ENCODE measurements at regions not wholly inside any gene's neighbourhood (a gene's known extent, or its start where the extent isn't known, plus 50 kb on each side); places are given as distances from the start of the nearest gene placed in this dataset.

DNA sequence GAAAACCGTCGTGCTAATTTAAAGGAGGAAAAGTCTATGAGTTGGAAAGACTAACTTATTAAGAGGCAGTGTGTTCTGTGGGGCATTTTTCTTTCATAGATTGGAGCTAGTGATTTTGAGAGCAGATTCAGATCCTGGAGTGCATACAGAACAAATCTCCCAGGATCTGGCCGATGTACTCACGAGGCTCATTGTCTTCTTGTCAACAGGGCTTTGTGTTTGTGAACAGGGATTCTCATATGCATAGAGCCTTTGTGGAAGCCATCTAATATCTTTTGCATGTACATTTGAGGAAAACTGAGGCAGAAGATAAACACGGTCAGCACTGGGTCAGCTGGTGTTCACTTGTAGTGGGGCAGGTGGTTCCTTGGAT is 482.9 kb upstream of the TSHZ3 start:
- no peak for TF ChIP-seq EZH2phosphoT487 (IDR thresholded peaks at IDR 0.05; ENCODE audit: borderline replicate concordance, low read depth, low read length)
- TF ChIP-seq, protein P1, sequence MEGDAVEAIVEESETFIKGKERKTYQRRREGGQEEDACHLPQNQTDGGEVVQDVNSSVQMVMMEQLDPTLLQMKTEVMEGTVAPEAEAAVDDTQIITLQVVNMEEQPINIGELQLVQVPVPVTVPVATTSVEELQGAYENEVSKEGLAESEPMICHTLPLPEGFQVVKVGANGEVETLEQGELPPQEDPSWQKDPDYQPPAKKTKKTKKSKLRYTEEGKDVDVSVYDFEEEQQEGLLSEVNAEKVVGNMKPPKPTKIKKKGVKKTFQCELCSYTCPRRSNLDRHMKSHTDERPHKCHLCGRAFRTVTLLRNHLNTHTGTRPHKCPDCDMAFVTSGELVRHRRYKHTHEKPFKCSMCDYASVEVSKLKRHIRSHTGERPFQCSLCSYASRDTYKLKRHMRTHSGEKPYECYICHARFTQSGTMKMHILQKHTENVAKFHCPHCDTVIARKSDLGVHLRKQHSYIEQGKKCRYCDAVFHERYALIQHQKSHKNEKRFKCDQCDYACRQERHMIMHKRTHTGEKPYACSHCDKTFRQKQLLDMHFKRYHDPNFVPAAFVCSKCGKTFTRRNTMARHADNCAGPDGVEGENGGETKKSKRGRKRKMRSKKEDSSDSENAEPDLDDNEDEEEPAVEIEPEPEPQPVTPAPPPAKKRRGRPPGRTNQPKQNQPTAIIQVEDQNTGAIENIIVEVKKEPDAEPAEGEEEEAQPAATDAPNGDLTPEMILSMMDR (conservative IDR thresholded peaks at IDR 0.05; ENCODE audit: low read length) = no peak
